NCI-H2107 treated with DMSO at 0.1 percent for 48 hours (cell line): ENCODE measurements at regions not wholly inside any gene's neighbourhood (a gene's known extent, or its start where the extent isn't known, plus 50 kb on each side); places are given as distances from the start of the nearest gene placed in this dataset.

Experiments used
- DNase-seq: peaks from one replicate; lab custom pipeline; 2025; ENCODE audit not compliant: unreplicated experiment; lab: John Stamatoyannopoulos, UW

DNA sequence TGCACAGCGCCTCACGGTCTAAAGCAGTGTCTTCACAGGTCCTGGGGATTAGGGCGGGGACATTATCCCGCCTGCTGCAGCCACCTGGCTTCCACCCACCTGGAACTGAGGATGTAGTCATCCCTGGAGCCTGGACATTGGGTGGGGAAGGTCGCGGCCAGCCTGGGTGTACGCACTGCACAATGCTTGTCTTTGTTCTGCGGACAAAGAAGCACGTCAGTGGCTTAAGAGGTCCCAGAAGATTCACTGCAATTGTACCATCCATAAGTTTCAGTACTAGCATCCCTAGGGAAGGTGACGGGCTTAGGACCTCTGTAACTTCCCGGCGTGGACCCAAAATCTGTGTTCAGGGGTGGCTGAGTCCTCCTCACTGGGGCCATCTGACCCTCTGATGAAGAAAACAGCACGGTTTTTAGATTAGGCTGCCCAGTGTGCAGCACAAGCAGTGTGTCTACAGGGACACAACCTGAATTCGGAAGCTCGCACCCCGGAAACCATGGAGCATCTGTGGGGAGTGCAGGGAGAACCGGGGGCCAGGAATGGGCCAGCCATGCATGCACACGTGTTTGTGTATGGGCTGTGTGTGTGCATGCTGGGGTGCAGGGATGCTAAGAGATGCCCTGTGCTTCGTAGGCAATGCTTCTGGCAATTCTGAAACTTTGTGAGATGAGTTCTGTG lies 342.6 kb upstream of the B3GAT1 start:
- DNase-seq = no peak

DNA sequence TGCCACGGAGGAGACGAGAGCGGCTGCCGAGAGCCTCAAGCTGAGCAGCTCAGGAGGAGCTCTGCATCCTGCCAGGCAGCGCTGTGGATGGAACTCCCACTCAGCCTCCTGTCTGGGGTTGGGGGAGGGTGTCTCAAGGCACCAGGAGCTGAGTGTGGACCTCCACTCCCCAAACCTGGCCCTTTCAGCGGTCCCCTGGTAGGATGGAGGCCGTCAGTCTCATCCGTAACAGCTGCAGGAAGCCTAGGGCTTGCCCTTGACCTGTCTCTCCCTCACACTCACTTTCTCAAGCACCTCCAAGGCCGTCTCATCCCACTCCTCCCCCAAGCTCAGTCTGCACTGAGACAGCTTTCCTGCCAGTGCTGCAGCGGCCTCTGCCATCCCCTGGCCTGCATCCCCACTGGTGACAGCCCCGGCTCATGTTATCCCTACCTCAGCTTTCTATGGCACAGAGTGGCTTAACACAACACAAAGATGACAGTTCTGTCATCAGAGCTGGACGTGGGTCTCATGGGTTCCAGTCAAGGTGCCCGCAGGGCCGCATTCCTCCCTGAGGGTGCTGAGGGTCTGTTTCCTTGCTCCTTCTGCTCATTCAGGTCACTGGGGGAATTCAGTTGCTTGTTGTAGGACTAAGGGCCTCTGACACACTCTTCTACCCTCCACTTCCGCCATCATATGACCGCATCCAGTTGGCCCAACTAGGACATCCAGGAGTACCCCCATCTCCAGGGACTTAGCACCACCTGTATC lies 341.9 kb upstream of the B3GAT1 start:
- no peak for DNase-seq

- no peak for DNase-seq
Measured at GRCh38 chr11:134752964-134753770, 341.1 kb upstream of the B3GAT1 start.

DNA sequence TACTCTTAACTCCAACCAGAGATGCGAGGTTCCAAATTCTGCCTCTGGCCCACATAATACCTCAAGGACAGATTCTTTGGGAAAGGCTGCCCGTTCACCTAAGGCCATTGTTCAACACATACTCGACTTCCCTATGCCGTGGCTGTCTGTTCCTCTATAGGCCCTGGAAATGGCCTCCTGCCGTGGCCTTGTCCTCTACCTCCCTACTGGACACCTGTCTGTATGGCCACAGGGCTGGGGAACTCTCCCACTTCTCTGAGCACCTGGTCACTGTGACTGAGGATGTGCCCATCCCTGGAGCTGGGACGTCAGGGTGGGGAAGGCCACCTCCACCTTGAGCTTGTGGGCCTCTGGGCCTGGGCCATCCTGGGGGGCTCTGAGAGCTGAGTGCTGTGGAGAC lies 340.5 kb upstream of the B3GAT1 start:
- no peak for DNase-seq

- no peak for DNase-seq
Measured at GRCh38 chr11:134751766-134752165, 339.7 kb upstream of the B3GAT1 start.

- DNase-seq = no peak
Measured at GRCh38 chr11:134751031-134751585, 339.1 kb upstream of the B3GAT1 start.

DNA sequence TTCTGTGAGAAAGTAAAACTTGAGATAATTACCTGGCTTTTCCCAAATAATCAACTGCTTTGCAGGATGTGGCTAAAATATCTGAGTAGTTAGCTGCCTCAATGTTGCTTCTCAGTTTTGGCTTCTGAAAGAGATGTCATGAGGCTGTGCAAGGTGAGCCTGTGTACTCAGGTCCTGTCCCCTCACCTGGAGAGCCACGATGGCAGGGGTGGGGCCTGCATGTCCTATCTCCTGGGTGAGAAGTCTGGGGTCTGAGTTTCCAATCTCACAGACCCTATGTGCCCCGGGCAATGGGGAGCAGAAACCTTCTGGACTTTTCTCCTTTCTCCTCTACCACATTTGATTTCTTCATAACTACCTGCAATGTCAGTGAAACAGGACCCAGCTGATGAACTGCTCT lies 338.6 kb upstream of the B3GAT1 start:
- no peak for DNase-seq

- DNase-seq = no peak
Measured at GRCh38 chr11:134749040-134749839, 337.2 kb upstream of the B3GAT1 start.

DNA sequence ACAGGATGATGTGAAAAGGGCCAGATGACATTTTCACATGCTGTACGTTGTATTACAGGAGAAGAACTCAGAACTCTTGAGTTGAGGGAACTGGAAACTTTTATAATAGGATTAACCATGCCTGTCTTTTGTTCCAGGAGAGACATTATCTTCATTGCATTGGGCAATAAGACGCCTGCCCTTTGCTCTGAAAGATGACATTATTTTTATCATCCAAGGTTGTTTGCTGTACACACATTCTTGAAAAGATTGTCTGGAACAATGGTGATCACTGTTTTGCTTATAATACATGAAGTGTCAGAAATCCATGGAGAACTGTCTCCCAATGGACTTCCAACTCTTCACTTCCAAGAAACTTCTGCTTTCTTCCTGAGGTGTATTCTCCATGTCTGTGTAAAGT lies 334.6 kb upstream of the B3GAT1 start:
- DNase-seq = no peak

DNA sequence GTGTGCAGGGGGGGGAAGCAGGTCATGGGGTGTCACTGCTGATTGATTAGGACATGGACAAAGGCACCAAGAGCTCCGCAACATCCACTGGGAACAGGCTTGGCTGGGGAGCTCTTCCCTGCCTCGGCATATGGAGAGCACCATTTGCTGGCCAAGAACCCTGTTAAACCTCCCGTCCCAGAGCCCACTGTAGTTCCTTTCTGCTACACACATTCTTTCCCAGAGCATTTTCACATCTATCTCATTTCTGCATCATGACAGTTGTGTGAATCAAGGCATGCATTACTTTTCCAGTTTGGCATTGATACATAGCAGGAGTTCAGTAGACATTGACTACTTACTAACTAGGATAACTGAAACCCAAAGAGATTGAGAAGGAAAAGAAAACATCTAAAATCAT lies 333.4 kb upstream of the B3GAT1 start:
- DNase-seq = no peak

DNA sequence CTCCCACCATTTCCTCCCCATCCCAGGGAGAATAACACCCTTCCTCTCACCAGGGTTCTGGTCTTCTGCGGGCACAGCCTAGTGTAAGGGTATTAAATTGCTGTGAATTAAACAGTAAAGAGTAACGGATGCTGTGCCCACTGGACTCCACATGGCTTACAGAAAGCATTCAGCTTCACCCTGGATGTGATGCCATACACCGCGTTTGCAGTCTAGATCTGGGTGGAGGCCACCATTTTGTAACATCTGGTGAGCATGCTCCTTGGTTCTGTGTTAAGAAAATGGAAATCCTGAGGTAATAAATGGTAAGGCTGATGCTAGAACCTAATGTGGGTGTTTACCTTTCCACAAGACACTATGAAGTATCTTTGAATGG lies 331.8 kb upstream of the B3GAT1 start:
- DNase-seq = no peak

DNA sequence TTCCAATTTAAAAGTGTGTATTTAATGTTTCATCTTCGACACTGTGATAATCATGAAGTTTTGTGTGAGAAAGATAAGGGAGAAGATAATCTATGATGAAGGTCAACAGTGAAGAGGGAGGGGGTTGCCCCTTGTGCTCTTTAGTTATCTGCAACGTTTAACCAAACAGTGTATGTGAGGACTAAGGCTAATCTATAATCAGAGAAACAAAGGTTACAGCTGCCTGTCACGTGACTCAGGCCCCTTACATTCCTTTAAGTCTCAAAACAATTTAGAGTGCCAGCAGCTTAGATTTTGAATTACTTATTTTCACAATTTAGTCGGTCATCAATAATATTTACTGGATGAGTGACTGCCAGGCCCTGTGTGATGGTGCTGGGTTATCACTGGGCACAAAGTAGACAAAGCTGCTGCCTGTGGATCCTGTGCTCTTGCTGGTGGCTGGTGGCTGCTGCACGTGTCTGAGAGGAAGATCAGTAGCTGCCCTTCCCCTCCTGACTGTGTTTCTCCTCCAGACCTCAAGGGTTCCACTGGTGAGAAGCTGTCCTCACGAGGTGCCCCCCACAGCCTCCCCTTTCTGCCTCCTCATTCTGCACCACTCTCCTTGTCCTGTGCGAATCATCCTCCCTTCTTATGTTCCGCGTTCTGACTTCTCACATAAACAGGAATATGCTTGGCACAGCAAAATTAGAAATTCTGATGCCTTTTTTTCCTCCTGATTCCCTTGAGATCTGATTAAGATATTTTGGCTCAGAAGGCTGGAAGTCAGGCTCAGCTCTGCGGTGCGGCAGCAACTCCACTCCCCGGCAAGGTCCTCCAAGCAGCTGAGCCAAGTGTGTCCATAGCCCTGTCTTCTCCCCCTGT lies 331.1 kb upstream of the B3GAT1 start:
- DNase-seq = no peak

DNA sequence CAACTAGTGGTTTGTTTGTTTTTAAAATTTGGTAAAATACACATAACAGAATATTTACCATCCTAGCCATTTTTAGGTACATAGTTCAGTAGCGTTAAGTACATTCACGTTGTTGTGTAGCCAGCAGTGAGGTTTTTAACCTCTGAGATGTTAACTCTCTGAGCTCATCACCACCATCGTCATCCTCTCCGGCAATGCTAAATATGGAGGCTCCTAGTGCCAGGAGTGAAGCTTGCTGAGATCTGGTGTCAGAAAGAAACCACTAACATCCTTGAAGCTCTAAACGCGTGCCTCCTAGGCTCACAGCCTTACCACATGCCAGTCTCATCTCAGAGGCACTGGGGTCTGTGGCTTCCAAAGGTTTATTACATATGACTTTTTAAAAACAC lies 330.2 kb upstream of the B3GAT1 start:
- no peak for DNase-seq

DNA sequence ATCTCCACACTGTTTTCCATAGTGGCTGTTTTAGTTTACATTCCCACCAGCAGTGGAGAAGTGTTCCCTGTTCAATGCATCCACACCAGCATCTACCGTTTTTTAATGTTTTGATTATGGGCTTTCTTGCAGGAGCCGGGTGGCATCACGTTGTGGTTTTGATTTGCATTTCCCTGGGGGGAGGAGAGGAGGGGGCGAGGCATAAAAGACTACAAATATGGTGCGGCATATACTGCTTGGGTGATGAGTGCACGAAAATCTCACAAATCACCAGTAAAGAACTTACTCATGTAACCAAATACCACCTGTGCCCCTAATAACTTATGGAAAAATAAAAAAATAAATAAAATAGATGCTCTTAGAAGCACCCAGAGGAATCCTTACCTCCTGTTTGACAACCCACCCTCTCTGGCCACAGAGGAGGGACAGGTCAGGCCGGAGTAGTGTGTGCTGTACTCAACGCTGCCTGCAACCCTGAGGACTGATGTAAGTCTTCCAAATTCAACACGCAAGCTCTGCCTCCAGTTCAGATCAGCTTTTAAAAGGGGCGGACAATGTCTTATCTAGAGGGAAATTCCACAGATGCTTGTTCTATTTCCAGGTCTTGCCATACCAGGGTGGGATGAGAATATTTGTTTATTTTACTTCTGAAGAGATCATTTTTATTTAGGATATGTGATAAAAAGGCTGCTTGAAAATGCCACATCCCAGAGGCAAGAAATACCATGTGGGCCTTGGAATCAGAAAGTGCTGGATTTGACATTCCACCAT lies 329.6 kb upstream of the B3GAT1 start:
- no peak for DNase-seq

DNA sequence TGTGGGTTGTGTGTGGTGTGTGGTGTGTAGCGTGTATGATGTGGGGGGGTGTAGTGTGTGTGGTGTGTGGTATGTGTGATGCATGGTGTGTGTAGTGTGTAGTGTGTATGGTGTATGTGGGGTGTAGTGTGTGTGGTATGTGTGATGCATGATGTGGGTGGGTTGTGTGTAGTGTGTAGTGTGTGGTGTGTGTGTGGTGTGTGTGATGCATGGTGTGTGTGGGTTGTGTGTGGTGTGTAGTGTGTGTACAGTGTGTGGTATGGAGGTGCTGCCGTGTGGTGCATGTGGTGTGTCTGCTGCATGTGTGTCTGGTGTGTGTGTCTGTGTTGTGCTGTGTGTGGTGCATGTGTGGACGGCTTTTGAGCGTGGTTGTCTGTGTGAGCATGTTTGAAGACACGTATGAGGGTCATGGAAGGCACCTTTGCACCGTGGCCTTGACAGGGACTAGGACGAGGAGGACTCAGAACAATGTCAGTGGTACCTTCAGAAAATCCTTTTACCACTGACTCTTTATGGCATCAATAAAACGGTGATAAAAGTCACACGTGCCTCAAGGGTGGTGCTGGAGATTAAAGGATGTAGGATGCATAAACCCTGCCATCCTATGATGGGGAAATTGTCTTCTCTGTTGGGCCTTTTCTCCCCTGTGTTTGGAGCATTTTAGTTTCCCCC lies 328.7 kb upstream of the B3GAT1 start:
- no peak for DNase-seq

DNA sequence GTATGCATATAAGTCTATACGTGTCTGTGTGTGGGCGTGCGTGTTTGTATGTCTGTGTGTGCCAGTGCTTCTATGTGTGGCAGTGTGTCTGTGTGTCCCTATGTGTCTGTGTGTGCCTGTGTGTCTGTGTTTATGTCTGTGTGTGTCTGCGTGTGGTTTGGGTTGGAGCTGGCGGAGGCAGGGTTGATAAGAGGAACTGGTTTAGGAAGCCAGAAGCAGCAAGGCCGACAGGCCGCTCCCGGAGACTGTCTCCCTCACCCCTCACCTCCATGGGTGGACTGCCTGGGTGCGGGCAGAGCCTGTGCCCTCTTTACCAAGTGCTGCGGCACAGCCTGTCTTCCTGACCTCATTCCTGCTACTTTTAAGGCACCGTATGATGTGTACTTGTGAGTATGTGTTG lies 327.1 kb upstream of the B3GAT1 start:
- no peak for DNase-seq

- no peak for DNase-seq
Measured at GRCh38 chr11:134738581-134738980, 326.5 kb upstream of the B3GAT1 start.

- DNase-seq = no peak
Measured at GRCh38 chr11:134737563-134738510, 325.8 kb upstream of the B3GAT1 start.
